ENCODE measurements at regions not wholly inside any gene's neighbourhood (a gene's known extent, or its start where the extent isn't known, plus 50 kb on each side); places are given as distances from the start of the nearest gene placed in this dataset.

DNA sequence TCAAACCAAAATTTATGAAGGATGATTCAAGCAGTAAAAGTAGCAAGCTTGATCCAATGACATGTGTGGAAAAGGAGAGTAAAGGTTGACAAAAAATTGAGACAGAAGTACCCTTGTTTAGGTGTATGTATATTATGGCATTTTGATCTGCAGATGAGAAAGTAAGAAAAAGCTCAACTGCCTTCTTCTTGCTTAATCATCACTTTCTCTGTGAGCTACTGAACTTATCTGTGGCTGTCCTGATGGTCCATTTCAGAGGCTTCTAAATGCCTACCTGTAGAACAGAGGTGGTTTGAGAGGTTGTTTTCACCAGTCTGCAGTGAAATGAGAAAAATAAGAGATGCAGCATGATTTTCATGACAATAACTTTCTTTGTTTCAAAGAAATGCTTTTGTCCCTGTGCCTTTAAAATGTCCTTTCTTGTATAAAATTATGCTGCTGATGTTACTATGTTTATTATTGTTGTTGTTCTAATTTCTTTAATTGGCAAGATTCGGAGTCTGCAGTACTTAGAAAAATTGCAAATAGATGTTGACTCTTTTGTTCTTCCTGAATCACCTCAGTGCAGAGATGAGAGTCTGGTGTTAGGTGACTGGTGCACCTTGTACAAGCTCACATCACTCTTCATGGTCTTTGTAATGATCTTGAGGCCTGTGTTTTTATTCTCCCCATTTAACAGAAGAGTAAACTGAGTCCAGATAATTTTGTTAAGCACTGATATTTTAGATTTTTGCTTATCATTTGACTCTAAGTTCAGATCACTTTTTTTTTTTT, 821.9 kb downstream of the VRK1 start:
- no peak for DNase-seq

DNA sequence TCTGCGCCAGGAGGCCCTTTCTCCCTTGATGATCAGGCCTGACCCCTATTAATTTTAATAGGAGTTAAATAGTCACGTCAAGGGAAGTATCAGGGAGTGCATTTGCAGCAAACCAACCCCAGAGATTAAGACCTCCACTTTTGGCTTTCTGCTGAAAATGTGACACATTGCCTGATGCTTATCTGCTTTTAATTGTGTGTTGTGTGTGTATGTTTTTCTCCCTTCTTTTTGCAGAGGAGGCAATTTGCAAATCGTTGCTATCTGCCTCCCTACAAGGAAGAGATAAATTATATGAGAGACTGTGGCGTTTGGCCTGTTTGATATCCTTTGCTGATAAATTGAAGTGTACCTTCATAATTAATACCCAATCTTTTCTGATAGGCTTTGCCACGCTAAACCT, 822.9 kb downstream of the VRK1 start:
- no peak for DNase-seq

DNA sequence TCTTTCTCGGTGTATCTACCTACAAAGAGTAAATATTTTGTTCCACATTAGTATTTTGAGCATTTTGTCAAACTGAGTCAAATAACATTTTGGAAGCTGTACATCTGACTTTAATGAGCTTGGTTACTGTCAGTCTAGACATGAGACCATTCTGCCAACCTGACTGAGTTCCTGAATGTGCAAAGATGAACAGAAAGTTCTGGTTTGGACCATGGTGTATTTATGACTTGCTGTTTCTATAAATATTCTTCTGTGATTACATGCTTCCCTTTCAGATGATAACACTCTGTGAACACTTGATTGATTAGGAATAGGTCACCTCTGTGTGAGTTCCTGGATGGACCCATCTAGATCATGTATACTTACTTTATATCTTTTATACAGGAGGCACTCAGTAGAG, 827.8 kb downstream of the VRK1 start:
- DNase-seq, result no peak

DNA sequence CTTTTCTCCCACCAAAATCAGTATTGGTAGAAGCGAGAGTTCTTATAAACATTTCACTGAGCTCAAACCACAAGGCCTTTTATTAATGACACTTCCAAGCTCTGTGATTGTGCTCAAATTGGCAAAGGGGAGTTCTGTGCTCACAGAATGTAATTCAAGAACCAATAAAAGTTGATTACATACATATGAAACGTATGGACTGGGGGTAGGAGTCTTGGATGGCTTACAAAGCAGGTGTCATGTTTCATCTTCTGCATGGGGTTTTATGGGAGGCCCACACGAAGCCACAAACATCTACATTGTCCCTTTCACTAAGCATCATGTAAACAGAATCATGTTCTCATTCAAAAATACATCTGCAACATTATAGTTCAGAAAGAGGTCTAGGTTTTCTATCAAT, 828.3 kb downstream of the VRK1 start:
- no peak for DNase-seq

DNA sequence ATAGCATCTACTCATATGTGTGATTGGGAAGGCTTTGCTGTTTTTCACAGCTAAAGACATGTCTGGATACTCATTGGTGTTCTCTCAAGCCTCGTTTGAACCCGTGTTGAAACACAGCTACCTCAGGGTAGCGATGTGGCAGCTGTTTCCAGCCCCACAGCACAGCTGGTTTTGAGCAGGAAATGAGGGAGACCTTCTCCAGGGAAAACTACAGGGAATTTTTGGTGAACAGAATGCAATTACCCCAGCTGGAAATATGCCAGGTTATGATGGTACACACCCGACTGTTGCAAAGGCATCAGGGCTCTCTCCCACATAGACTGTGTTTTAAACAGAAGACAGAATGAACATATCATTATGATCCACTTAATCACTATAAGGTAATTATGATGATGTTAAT, 828.9 kb downstream of the VRK1 start:
- no peak for DNase-seq

DNA sequence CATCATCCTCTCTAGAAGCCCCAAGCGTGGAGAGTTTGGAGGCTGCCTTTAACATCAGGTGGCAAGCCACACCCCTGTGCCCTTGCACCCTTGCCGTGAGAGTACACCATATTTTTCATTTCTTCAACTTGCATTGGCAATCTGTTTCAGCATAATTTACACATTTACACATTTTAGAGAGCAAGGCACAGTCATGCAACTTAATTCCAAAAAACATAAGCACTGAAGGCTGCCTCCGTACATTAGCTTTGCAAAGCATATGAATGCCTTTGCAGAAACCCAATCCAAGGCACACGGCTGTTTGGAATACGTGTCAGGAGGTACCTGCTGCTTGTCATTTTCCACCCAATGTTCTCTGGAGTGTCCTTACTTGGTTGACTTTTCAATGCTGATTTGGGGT, 833.1 kb downstream of the VRK1 start:
- DNase-seq, result no peak

DNA sequence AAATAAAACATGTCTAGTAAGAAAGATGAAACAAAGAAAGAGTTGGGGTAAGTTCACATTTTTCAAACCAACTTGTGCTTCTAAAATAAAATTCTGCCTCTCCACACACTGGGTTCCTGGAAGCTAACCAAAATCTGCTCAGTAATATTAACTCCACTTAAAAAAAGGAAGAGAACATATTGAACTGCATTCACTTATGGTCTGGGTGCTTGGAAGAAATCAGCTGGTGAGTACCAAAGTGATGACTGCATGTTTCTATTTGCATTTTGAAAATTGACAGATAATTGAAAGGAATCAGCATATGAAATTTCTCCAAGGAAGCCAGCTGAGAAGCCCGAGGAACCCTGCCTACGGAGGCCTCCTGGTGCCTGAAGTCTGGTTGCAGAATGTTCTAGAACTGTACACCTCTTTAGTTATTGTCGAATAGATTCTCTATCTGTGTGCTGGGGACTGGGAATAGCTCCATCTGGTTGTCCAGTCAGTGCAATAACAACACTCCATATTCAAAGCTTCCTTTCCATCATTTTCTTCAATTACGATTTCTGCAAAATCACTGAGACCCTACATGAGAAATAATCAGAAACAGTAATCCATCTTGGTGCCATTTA, 836.1 kb downstream of the VRK1 start:
- DNase-seq, result no peak

DNA sequence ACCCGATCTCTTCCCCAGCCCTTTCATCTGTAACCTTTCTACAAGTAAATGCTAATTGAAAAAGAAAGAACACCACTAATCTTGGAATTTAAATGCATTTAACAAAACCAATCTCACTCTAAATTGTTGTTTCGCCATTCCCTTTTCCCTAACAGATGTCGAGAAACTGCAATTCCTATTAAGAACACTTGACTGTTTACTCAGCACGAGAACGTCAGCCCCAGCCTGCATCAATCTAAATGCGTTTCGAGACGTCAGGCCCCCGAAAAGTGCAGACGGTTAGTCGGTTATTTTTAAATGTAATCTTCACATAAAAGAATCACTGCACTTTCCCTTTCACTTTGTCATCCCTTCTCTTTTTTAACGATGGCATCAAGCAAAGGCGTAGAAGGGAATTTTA, 837.6 kb downstream of the VRK1 start:
- no peak for DNase-seq

DNA sequence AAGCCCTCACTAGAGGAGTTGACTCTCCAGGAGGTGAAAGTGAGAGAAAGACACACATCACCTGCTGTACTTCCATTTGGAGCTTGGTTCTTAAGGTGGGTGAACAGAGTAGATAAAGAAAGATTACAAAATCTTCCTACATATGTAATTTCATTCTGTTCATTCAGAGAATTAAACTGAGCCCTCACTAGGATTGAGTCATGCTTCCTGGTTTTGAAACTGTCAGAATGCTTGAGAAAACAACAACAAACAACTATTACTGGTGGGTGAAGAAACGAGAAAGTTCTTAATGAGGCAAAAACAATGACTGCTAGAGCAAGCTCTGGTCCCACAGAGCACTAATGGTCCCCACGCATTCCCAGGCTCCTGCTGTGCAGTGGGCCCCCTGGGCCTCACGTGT, 841.7 kb downstream of the VRK1 start:
- DNase-seq, result no peak

DNA sequence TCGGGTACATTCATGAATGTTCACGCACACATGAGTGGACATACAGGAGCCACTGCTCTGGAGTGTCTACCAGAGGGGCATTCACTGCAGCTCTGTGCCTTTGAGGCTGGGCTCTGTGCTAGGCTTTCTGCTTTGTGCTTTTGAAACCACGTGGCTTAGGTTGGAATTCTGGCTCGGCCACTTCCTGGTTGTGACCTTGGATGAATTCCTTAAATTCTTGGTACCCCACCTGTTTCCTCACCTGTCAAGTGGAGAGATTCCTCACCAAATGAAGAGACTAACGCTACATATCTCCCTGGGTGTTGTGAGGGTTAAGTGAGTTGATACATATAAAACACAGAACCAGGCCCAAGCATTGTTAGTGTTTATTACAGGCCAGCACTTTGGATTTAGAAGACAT, 842.8 kb downstream of the VRK1 start:
- no peak for DNase-seq

DNA sequence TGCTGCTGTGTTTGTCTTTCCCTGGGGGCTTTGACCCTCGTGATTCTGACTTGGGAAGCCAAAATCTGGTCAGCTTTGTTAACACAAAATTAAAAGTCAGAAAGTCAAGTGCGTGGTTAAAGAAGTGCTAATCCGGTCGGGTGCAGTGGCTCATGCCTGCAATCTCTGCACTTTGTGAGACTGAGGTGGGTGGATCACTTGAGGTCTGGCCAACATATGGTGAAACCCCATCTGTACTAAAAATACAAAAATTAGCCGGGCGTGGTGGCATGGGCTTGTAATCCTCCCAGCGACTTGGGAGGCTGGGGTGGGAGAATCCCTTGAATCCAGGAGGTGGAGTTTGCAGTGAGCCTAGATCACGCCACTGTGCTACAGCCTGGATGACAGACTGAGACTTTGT, 844.6 kb downstream of the VRK1 start:
- no peak for DNase-seq

DNA sequence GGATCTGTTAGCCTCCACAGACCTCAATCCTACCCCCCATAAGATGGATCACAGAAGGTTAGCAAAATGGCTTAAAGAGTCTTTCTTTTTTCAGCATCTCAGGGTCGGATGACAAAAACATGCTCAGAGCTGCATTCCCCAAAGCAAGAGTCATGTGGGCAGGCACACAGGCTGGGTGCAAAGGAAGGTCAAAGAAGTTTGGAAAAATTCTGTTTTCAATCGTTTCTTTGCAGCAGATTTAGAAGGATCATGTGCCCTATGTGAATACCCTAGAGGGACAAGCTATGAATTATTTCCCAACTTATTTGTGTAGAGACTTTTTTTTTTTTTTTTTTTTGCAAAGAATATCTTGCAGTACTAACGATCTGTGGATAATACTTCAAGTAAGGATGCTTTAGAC, 845.4 kb downstream of the VRK1 start:
- no peak for DNase-seq

DNA sequence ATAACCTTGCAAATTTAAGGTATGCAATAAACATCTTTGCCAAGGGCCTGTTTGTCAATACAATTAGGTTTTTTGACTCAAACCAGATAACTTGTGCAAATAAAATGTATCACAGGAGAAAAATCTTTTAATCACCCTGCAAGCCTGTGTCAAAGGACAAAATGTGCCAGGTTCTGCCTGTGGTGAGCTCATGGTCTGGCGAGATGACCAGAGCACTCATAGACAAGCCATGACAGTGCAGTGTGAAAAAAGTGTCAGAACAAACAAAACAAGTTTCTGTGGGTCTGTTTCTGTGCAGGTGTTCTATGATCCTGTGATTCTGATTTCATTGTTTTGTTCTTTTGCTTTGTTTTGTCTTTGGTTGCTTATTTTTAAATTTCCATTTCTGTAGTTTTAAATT, 847.2 kb downstream of the VRK1 start:
- DNase-seq, result no peak

DNA sequence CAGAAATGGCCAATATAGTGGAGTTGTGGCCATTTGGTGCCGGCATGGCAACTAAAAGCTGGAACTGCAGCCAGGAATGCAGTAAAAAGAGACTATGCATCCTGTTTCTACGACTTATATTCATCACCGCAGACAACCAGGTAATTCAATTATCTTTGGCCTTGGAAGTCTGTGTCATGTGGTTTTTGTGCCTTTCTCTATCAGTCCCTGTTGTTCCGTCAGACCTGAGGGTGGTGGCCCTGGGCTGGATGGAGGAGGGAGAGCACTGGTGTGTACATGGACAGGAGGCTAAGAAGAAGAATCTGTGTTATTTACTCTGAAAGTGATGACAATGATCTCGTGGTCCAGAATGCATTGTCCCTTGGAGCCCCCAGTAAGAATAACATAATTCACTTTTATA, 852.6 kb downstream of the VRK1 start:
- no peak for DNase-seq

DNA sequence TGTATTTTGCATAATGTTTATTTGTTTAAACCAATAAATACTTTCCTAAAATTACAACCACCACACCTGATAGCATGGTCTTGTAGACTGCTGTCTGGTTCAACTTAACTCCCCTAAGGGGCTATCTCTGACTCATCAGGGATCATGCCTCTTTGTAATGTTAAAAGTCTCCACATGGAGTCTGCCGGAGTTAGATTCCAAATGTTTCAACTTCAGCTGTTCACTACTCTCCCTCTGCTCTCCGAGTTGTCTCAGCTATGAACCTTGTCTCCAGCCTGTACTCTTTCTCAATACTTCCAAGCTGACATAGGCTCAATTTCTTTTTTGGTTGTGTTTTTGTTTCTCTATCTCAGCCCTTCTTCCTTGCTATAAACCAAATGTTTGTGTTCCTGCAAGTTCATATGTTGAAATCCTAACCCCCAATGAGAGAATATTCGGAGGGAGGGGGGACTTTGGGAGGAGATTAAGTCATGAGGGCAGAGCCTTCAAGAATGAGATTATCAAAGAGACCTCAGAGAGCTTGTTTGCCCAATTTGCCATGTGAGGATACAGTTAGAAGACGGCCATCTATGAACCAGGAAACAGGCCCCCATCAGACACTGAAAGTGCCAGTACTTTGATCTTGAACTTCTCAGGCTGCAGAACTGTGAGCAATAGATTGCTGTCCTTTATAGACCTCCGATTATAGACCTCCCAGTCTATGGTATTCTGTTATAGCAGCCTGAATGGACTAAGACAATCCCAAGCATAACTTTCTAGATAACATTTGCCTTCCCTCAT, 858.2 kb downstream of the VRK1 start:
- DNase-seq, result no peak

DNA sequence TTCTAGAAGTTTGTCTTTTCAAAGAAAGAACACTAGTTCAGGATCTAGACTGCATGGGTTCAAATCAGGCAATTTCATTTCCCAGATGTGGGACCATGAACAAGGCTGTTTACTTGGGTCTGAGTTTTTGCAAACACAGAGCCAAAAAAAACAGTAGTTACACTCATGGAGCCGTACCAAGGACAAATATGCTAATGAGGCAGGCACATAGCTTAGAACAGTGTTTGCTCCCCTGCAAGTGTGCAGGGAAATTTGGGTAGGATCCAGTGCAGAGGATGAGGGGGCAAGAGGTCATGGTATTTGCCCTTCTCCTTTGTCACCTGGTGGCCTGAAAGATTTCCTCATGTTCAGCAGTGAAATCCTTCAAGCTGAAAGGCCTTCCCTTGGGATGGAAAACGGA, 860.4 kb downstream of the VRK1 start:
- no peak for DNase-seq

DNA sequence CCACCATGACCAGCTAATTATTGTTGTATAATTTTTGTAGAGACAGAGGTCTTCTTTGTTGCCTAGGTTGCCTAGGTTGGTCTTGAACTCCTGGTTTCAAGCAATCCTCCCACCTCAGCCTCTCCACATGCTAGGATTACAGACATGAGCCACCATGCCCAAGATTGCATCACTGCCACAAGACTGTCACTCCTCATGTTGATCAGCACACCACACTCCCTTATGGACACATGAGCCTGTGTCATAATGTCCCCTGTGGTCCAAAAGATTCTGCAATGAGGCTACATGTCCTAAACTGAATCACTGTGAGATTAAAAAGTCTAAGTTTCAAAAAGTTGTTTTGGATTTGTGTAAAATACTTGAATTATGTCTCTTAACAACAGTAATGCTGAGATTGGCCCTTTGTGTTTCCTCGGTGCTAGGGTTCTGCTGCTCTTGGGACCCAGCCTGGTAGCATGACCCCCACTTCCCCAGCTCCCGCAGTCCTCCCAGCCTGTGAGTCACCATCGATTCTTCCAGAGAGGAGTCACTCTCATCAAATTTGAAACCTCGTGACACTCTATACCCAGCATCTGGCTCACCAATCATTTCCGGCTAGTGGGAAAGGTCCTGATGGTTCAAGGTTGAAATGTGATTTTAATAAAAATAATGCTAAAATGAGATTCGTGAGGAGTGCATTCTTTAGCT, 890.9 kb downstream of the VRK1 start:
- no peak for DNase-seq

DNA sequence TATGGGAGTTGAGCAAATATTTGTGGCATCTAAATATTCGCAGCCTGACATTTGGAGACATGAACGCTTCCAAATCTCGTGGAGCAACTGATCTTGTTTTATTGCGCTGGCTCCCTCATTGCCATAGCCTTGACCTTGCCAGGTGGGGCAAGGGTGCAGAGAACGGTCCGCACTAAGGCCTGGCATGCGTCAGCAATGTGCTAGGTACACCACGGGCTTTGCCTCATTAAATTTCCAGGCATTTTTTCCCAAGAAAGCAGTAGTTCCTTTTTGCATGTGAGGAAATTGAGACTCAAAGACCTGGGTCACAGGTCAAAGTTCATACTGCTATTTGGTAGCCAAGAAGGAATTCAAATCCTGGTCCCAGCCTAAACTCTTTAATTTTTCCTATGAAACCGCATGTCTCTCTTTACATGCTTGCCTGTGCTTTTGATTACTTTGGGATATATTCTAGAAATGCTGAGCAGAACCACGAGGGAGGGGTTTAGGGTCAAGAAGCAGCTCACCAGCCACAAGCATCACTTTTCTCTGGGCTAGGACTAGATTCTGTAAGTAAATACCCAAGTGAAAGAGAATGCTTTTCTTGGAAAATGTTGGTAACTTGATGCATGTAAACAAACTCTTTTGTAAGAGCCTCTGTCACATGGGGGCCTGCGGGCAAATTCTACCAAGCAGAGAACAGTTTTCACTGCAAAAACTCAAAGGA, 891.6 kb downstream of the VRK1 start:
- no peak for DNase-seq

DNA sequence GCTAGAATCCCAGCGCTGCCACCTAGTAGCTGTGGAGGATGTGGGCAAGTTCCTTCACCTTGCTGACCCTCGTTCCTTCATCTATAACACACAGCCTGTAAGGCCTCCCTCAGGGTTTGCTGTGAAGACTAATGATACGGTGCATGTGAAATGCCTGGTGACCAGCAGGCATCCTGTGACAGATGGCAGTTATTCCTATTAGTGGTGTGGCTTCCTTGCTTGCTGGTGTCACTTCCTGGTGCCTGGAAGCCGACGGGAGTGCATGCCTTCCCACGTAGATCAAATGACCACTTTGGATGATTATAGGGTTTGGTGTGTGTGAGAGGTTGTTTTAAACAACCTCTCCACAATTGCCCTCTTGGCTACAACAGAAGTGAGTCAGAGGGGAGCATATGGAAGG, 894.9 kb downstream of the VRK1 start:
- DNase-seq, result no peak

DNA sequence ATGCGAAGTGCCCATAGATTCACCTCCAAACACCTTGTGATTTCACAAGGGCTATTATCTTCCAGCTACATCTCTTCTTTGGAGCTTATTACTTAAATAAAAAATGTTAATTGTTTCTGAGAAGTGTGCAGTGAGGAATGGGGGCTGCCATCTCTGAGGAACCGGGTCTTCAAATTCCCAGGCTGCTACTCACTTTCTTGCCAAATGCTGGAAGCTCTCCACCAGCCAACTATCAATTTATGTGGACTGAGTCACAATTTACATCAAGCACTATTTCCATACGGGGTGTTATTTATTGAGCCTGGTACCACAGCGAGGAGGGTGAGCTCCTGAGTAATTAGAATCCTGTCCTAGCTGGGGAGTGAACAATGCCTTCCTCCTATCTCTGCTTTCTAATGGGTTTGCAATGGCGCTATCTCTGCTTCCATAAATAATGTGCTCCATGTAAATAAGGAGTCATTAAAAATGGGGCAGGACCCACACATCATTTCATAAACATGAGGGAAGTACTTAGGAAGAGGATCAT, 898.3 kb downstream of the VRK1 start:
- DNase-seq, result no peak

DNA sequence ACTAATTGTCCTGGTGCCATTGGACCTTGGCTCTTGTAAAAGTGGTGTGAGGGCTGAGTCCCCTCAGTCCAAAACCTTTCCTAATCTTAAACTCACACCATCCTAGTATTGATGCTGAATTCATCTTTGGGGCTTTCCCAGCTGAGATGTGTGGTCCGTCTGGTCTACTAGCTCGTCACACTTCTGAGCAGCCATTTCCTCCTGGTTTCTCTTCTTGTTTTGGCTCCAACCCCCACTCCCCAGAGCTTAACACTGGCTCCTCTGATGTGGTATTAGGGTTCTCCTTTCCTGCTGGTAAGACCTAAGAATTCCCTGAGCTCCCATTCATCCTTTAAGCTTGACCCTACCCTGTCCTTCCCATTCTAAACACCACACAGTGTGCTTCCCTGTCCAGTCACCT, 900.6 kb downstream of the VRK1 start:
- no peak for DNase-seq

DNA sequence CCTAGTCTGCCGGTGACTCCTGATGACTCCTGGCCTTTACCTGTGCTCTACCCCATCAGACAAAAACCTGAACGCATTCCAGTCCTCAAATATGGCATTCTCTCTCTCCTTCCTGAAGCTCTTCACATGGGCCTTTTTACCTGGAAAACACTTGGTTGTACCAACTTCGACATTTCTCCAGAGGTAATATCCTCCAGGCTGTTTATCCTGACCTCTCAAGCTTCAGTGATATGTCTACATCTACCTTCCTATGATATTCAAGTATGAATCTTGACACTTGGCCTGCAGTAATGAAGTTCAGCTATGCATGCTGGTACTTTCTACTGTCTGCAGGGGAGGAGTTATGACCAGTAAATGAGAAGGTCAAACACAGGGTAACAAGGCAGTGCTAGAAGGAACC, 901.8 kb downstream of the VRK1 start:
- no peak for DNase-seq

All from RPMI8226 (cell line).